ENCODE measurements at regions not wholly inside any gene's neighbourhood (a gene's known extent, or its start where the extent isn't known, plus 50 kb on each side); places are given as distances from the start of the nearest gene placed in this dataset.

GRCh38 chr11:10632483-10632882, 61.1 kb downstream of the IRAG1 start:
- no peaks in the 10 kb centered on the region for H3K36me3 ChIP-seq
- H3K9ac ChIP-seq, result no peak overlapping the region
- H3K4me2 ChIP-seq, result no peak overlapping the region
- H3K4me1 ChIP-seq, result peaks cover 7 to 20% (median 14%) of the 10 kb centered on the region in 10 experiments; a peak in 16 of 20 replicates
- no peak for TF ChIP-seq Cebpa-rat (IDR thresholded peaks at IDR 0.05)
- H3K4me3 ChIP-seq, result no peak overlapping the region
- H4K20me1 ChIP-seq, result no peaks in the 10 kb centered on the region
- H3K27me3 ChIP-seq, result no peaks in the 10 kb centered on the region
- no peaks in the 10 kb centered on the region for H3K9me3 ChIP-seq (replicated peaks in 1 of 11)
- H3K27ac ChIP-seq, result no peak overlapping the region

DNA sequence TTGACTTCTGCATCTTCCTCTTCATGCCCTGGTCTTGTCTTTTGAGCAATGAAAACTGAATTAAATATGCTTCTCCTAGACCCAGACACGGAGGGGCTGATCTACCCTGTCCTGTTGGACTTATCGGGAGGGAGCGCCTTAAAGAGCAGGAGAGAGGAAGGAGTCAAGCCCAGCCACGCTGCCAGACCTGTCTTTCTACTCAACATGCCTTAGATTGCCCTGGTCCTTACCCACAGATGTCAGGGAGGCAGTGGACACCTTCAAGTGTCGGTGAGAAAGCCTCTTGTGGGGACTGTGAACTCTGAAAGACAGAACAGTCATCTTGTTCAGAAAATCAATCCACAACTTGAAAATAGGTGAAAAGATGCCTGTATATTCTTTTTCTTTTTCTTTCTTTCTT, 61.8 kb downstream of the IRAG1 start:
- TF ChIP-seq Cebpa-rat (IDR thresholded peaks at IDR 0.05), result no peak
- no peak overlapping the region for H3K27ac ChIP-seq
- no peak overlapping the region for H3K4me3 ChIP-seq
- no peaks in the 10 kb centered on the region for H4K20me1 ChIP-seq
- no peaks in the 10 kb centered on the region for H3K36me3 ChIP-seq
- H3K9me3 ChIP-seq (replicated peaks in 1 of 11), result no peaks in the 10 kb centered on the region
- no peaks in the 10 kb centered on the region for H3K27me3 ChIP-seq
- H3K9ac ChIP-seq, result no peak overlapping the region
- no peak overlapping the region for H3K4me2 ChIP-seq
- H3K4me1 ChIP-seq, result peaks cover 11 to 27% (median 20%) of the 10 kb centered on the region in 10 experiments; a peak in 18 of 20 replicates

DNA sequence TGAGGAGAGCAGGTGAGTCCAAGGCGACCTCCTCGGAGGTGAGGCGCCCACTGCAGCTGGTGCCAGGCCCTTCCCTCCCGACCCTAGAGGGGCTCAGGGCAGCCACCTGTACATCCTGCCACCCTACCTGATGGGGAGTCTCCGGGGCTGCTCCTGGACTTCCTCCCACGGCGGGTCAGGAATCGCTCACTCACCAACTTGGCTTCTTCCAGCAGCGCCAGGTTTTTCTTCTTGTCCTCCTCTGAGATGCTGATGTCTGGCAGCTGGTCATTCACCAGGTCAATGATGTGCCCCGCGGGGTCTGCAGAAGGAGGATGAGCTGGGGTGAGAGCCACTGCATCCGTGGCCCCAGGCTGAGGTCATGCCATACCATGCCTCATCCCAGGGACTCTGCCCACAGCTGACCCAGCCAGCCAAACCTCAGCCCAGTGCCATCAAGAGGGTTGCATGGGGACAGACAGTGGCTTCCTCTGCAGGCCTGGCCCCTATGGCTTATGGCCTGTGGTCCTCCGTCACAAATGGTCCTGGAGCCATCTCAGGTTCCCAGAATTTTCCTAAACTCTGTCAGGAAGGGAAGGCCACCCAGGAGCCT, 61.0 kb upstream of the LYVE1 start:
- Histone ChIP-seq H3K4me1 (peaks cover 32 to 50% (median 43%) of the 10 kb centered on the region in 10 experiments), H3K27ac (no peak overlapping the region), H3K9ac (no peak overlapping the region), H3K4me3 (no peak overlapping the region), H3K27me3 (no peaks in the 10 kb centered on the region), H4K20me1 (no peaks in the 10 kb centered on the region), H3K36me3 (no peaks in the 10 kb centered on the region), H3K9me3 (replicated peaks in 1 of 11) (no peaks in the 10 kb centered on the region), H3K4me2 (peak overlapping the region in 4 of 11 experiments; percentile 23 to 88 (median 60); a peak in 4 of 22 replicates)
- TF ChIP-seq Cebpa-rat (IDR thresholded peaks at IDR 0.05), result no peak

DNA sequence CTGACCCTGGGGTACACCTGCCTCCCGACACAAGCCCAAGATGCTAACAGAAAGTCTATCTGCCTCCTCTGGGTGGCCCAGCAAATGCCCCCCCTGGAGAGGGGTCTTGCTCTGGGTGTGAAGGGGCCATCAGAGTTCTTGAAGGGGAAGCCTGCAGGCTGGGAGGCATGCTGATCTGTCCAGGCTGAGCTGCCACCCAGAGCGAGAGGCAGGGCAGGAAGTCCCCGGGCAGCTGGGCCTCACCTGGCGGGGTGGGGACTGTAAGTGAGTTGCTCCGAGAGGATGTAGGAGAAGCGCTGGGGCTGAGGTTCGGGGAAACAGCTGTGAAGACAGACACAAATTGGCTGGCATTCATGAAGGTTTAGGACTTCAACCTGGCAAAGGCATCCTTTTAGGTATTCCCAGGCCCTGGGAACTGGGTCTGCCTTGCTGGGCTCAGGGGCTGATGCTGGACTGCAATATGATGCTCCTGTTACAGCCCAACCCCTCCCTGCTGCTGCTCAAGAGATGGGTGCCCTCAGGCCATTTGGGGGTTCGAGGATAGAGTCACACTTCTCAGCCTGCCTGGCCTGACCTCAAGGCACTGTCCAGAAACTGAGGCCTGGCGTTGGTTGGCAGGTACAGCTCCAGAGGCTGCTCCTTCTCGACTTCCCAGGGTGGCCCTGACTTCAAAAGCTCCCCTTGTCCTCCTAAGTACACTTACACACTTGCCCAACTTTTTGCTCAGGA, 60.2 kb upstream of the LYVE1 start:
- no peaks in the 10 kb centered on the region for H3K9me3 ChIP-seq (replicated peaks in 1 of 11)
- H3K27me3 ChIP-seq, result no peaks in the 10 kb centered on the region
- TF ChIP-seq Cebpa-rat (IDR thresholded peaks at IDR 0.05), result no peak
- H3K27ac ChIP-seq, result peak overlapping the region in 2 of 11 experiments; percentile 18 to 34; a peak in 2 of 22 replicates
- H3K4me3 ChIP-seq, result no peak overlapping the region
- no peaks in the 10 kb centered on the region for H4K20me1 ChIP-seq
- H3K36me3 ChIP-seq, result no peaks in the 10 kb centered on the region
- H3K4me2 ChIP-seq, result peak overlapping the region in 10 of 11 experiments; percentile 12 to 88 (median 40); a peak in 18 of 22 replicates
- no peak overlapping the region for H3K9ac ChIP-seq
- H3K4me1 ChIP-seq, result peaks cover 40 to 58% (median 51%) of the 10 kb centered on the region in 10 experiments

DNA sequence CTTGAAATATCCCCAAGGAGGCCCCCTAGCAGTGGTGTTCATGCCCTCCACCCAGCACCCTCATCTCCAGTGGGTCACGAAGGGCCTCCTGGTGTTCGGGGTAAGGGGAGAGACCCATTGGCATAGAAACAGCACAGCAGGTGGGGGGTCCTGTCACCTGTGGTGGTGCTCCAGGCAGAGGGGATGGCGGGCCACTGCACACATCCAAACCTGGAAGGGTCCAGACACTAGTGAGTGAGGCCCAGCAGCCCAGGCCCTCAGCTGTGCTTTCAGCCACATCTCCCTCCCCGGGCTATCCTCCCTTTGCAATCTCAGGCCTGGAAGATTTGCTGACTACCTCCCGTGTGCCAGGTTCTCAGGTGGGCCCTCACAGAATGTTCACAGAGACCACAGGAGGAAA, 59.4 kb upstream of the LYVE1 start:
- no peaks in the 10 kb centered on the region for H3K36me3 ChIP-seq
- H3K27ac ChIP-seq, result peak overlapping the region in 2 of 11 experiments; percentile 18 to 85; a peak in 2 of 22 replicates
- peak overlapping the region in 5 of 11 experiments; percentile 37 to 88 (median 46); a peak in 9 of 22 replicates for H3K4me2 ChIP-seq
- peaks cover 49 to 67% (median 60%) of the 10 kb centered on the region in 10 experiments for H3K4me1 ChIP-seq
- TF ChIP-seq Cebpa-rat (IDR thresholded peaks at IDR 0.05), result no peak
- no peaks in the 10 kb centered on the region for H3K9me3 ChIP-seq (replicated peaks in 1 of 11)
- no peaks in the 10 kb centered on the region for H4K20me1 ChIP-seq
- H3K9ac ChIP-seq, result no peak overlapping the region
- H3K27me3 ChIP-seq, result no peaks in the 10 kb centered on the region
- no peak overlapping the region for H3K4me3 ChIP-seq

GRCh38 chr11:10627291-10627690, 58.8 kb upstream of the LYVE1 start:
- no peaks in the 10 kb centered on the region for H3K27me3 ChIP-seq
- peak overlapping the region in 1 of 11 experiments; percentile 85; a peak in 1 of 22 replicates for H3K27ac ChIP-seq
- H3K4me3 ChIP-seq, result no peak overlapping the region
- peak overlapping the region in 7 of 11 experiments; percentile 73 to 88 (median 81); a peak in 8 of 22 replicates for H3K4me2 ChIP-seq
- no peak overlapping the region for H3K9ac ChIP-seq
- no peaks in the 10 kb centered on the region for H4K20me1 ChIP-seq
- no peaks in the 10 kb centered on the region for H3K9me3 ChIP-seq (replicated peaks in 1 of 11)
- peaks cover 49 to 72% (median 64%) of the 10 kb centered on the region in 10 experiments for H3K4me1 ChIP-seq
- no peak for TF ChIP-seq Cebpa-rat (IDR thresholded peaks at IDR 0.05)
- H3K36me3 ChIP-seq, result no peaks in the 10 kb centered on the region

DNA sequence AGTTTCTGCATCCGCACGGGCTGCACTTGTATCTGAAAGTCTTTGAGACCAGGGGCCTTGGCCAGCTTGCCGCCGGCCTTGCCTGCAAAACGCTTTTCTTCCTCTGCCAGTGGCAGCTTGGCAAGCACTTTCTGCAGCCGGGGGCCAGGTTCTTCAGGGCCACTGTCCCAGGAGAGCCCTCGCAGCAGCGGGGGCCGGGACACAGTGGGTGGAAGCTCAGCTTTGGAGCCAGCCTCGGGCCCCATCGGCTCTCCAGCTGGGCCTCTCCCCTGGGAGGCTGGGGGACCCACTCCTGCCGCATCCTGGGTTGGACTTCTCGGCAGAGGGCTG, 57.5 kb upstream of the LYVE1 start:
- Histone ChIP-seq H3K9me3 (replicated peaks in 1 of 11) (no peaks in the 10 kb centered on the region), H3K36me3 (no peaks in the 10 kb centered on the region), H3K27ac (peak overlapping the region in 10 of 11 experiments; percentile 23 to 85 (median 80); a peak in 19 of 22 replicates), H3K9ac (peak overlapping the region in 10 of 11 experiments; percentile 11 to 71 (median 54); a peak in 18 of 22 replicates), H3K4me1 (peaks cover 49 to 81% (median 67%) of the 10 kb centered on the region in 10 experiments), H3K4me3 (no peak overlapping the region), H3K4me2 (peak overlapping the region; percentile 67 to 88 (median 79)), H4K20me1 (no peaks in the 10 kb centered on the region), H3K27me3 (no peaks in the 10 kb centered on the region)
- TF ChIP-seq Cebpa-rat (IDR thresholded peaks at IDR 0.05), result no peak

DNA sequence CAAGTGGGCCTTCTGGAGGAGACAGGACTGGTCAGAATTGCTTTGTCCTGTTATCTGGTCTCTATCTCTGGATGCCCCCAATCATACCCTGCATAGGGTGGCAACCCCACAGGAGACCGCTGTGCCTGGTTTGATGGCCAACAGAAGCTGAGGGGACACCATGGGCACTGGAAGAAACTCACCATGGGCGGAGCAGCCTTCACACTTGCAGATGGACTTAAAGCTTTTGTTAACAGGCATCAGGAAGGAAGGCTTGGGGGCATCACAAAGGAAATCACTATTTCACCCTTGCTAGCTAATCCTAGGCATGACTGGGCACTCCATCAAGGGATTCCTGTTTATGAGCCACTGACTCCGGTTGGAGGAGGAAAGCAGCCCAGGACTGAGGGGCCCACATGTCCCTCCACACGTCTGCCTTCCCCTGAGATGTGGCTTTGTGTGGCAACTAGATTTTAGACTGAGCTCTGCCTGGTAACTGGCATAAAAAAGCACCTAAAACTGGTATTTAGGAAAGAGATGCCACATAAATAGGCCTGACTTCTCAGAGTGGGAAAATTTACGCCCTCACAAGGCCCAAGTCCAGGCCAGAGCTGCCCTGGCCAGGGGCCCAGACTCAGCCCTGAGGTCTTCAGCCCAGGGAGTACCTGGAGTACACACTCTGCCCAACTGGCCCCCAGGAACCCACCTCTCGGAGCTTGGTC, 57.0 kb upstream of the LYVE1 start:
- H3K9ac ChIP-seq, result peak overlapping the region in 10 of 11 experiments; percentile 11 to 71 (median 54); a peak in 18 of 22 replicates
- peaks cover 49 to 81% (median 67%) of the 10 kb centered on the region in 10 experiments for H3K4me1 ChIP-seq

More for the DNA sequence above, 57.0 kb upstream of the LYVE1 start:
- Histone ChIP-seq H3K27ac (peak overlapping the region in 10 of 11 experiments; percentile 23 to 85 (median 80); a peak in 19 of 22 replicates), H3K4me3 (no peak overlapping the region), H3K9me3 (replicated peaks in 1 of 11) (no peaks in the 10 kb centered on the region), H3K36me3 (no peaks in the 10 kb centered on the region), H3K27me3 (no peaks in the 10 kb centered on the region), H4K20me1 (no peaks in the 10 kb centered on the region), H3K4me2 (peak overlapping the region; percentile 67 to 88 (median 79))
- no peak for TF ChIP-seq Cebpa-rat (IDR thresholded peaks at IDR 0.05)

Measured in BLaER1 treated with 17β-estradiol and CSF1 and Interleukin-3, amounts not matched to agents 10 nM and 100 nM (cell line).